GM18508 (cell line): ENCODE measurements at regions not wholly inside any gene's neighbourhood (a gene's known extent, or its start where the extent isn't known, plus 50 kb on each side); places are given as distances from the start of the nearest gene placed in this dataset.

Experiments used
- ATAC-seq: cut with Tn5 transposase; IDR thresholded peaks from one replicate; pipeline ENCODE4 v1.9.1; 2021; ENCODE audit warnings: moderate number of reproducible peaks; ENCODE audit not compliant: insufficient read depth, unreplicated experiment

DNA sequence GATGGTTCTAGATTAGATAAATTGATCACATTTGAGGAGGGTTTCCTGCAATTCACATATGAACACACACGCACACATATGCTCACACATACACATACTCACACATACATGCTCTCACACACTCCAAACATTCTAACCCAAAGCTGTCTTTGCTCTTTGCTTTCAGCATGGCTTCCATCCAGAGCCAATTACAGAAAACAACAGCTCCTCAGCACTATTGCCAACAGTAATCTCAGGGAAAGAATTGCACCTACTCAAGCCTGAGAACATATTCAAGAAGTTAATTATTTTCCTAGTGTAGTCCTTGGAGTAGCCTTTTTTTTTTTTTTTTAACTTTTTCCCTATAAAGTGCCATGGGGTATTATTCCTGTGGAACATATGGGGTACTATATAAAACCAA lies 246.9 kb upstream of the PARD3B start:
- ATAC-seq = no peak

DNA sequence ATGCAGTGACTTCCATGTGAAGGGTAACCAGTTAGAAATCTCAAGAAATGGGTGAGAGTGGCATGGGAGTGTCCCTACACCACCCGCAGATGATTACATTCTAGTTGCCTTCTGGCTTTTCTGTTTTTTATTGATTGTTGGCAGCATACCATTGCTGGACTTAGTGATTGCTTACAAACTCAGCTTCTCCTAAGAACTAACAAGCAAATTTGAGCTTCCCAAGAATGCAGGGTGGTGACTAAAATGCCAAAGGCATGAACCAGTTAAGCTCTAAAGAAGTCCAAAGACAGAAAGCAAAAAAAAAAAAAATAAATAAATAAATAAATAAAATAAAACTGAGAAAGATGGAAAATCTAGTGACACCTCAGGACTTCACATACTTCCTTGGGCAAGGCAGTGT lies 245.5 kb upstream of the PARD3B start:
- ATAC-seq = no peak

- no peak for ATAC-seq
Measured at GRCh38 chr2:204306667-204307066, 238.6 kb upstream of the PARD3B start.

DNA sequence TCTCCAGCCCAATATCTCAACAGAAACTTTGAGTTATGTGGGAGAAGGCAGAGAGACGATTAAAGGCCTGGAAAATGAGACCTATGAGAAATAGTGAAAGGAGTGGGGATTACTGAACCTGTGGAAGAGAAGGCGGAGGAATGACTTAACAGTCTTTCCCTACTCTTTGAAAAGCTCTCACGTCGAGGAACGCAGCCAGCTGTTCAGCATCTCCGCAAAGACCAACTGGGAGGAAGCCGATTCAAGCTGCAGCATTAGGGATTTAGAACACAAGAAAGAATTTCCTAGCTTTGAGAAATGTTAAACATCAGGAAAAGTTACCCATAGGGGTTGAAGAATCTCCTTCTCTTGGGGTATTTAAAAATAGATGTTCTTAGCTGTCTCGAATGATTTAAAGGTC lies 233.2 kb upstream of the PARD3B start:
- ATAC-seq = no peak

- ATAC-seq = no peak
Measured at GRCh38 chr2:204313256-204313655, 232.0 kb upstream of the PARD3B start.

GRCh38 chr2:204315236-204315662 lies 230.0 kb upstream of the PARD3B start:
- no peak for ATAC-seq

DNA sequence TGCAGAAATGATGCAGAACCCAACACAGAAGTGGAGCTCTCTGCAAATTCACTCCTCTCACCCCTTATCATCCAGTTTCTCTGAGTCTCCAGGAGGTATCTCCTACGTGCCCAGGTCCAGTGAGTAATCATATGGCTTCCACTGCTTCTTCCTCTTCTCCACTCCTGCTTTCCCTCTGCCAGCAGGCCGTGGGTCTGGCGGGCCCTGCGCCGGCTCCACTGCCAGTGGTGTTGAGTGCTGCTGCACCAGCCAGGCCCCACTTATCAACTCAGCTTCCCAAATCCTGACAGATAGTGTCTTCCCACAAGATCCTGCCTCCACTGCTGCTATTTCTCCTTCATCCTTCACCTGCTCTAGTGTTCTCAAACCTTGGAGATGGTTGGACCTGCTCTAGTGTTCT lies 227.6 kb upstream of the PARD3B start:
- no peak for ATAC-seq

DNA sequence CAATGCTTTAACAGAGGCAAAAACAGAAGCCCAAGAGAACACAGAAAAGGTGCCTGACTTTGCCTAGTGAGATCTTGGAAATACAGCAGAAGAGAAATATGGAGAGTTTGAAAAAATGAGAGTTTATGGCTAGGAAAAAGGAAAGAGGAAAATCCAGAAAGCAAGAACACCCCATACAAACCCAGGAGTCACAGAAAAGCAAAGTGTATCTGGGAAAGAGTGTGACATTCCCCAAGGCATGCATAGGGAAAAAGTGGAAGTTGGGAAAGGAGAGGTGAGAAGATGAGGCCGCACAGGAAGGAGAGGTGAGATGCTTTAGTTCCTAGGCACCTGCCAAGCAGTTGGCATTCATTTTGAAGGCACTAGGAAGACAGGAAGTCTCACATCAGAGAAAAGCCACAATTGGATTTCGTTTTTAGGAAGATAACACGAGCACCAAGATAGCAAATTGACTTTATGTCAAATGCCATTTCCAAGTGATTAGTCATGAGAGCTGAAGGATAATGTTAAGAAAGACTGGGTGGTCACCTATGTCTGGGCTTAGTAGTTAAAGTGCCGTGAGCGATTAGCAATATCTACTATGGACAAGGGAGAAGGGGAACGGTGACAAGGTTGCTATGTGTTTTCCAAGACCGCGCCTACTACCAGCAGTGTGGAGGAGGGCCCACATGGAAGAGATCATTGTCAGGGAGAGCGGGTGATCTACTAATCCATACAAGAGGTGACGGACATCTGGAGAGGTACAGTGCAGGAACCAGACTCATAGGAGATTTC lies 224.1 kb upstream of the PARD3B start:
- no peak for ATAC-seq

- ATAC-seq = no peak
Measured at GRCh38 chr2:204321910-204322751, 223.1 kb upstream of the PARD3B start.

GRCh38 chr2:204325468-204325867 lies 219.8 kb upstream of the PARD3B start:
- peak; percentile 89 for ATAC-seq

GRCh38 chr2:204328373-204328772 lies 216.9 kb upstream of the PARD3B start:
- ATAC-seq = no peak

GRCh38 chr2:204329016-204329415 lies 216.3 kb upstream of the PARD3B start:
- ATAC-seq = no peak

DNA sequence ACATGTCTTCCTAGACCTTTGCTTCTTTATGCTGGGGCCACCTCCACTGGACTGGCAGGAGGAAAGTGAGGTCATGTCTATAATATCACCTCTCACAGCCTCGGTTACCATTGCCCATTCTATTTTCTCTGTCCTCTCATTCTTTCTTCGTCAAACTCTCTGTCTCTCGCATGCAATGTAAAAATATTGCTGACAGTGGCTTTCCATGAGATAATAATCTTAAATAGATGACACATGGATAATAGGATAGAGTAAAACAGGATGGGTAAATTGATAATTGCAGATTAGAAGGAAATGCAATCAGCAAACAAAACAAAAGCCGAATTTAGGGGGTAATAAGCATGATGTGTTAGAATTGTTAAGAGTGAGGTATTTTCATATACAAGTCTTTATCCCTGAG lies 215.7 kb upstream of the PARD3B start:
- ATAC-seq = no peak

GRCh38 chr2:204331180-204331579 lies 214.1 kb upstream of the PARD3B start:
- no peak for ATAC-seq

- no peak for ATAC-seq
Measured at GRCh38 chr2:204331988-204332387, 213.3 kb upstream of the PARD3B start.

- no peak for ATAC-seq
Measured at GRCh38 chr2:204332706-204333105, 212.6 kb upstream of the PARD3B start.

- no peak for ATAC-seq
Measured at GRCh38 chr2:204333861-204334260, 211.4 kb upstream of the PARD3B start.

GRCh38 chr2:204335451-204336058 lies 209.7 kb upstream of the PARD3B start:
- no peak for ATAC-seq

DNA sequence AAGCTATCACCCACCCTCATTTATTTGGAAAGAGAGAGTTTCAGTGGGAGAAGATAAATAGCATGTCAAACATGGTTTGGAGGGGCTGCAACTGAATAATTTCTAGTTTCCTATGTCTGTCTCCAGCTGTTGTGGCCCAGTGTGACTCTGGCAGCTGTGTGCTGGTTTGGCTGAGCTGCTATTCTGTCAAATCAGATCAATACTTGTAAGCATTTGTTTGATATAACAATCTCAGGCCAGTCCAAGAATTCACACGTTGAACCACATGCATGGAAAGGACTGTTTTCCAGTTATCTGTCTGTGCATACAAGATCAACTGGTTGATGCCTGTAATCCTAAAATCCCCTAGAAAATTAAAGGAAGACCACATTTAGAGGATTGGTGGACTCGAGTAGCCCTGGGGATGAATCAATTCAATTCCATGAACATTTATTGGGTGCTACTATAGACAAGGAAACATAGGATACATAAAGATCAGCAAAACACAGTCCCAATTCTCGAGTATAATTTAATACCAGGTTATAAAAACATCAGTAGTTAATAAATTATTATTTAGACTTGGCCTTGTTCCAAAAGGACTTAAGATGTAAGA lies 209.0 kb upstream of the PARD3B start:
- ATAC-seq = no peak

DNA sequence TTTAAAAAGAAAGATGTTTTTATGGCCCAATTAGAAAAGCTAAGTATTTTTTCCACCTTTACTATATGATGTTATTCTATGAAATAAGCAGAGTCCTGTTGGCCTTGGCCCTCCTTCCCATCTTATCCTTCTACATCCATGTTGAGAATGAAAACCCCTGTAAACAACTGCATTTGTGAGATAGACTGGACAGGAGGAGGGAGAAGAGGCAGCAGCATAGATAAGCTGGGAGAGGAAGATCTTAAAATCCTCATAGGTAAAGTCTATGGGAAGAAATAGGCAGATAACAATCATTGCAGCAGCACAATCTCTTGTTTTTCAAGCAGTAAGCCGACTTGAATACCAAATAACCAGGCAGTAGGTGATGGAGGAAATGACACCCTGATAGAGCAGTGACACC lies 207.6 kb upstream of the PARD3B start:
- ATAC-seq = no peak

DNA sequence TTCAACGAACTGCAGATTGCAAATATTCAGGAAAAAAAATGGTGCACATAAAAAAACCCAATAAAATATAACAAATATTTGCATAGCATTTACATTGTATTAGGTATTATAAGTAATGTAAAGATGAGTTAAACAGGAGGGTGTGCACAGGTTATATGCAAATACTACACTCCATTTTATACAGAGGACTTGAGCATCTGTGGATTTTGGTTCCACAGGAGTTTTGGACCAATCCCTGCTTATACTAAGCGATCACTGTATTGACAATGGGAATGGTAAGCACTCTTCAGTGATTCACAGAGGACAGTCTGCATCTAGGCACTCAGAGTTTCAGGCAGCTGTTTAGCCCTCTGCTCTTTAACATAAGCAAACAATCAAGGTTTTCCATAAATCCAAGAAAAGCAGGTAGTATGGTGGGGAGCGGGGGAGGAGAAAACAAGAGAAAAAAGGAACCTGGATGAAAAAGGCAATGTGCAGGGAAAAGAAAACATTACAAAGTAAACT lies 206.0 kb upstream of the PARD3B start:
- ATAC-seq = no peak
